ENCODE measurements at regions not wholly inside any gene's neighbourhood (a gene's known extent, or its start where the extent isn't known, plus 50 kb on each side); places are given as distances from the start of the nearest gene placed in this dataset.

DNA sequence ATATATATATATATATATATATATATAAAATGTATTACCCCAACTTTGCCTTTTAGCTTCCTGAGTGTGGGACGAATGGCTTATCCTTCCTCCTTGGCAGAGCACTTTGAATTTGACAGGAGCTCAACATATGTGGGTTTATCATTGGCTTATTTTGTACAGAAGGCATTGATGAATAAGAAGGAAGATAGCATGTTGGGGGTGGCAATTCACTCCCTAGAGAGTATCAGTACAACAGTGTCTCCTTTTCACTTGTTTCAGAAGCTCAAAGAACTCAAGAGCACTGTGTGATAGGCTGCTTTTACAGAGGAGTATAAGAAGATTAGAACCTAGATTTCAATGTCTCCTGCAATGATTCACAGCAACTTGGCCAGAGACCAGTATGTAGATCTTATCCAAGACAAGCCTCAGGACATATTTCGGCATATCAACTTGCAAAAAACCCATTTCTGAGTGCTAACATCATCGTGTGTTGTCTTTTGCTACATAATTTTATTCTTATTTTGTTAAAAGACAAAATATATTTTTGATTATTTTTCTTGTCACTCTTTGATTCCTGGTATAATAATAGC is 345.8 kb downstream of the SOCS6 start:
- no peak overlapping the region for H3K4me2 ChIP-seq (ENCODE audit: control insufficient read depth, extremely low read depth, insufficient read depth, low read depth, low read length)
- H3K79me2 ChIP-seq (ENCODE audit: control insufficient read depth, insufficient read depth, low read length): no peaks in the 10 kb centered on the region
- dilution Hi-C loops (cut with MboI; ENCODE audit: extremely low pct_ligation_motif_present, low sequenced_read_pairs): no loop called here
- H3K4me3 ChIP-seq (ENCODE audit: control insufficient read depth in 2 of 3, extremely low read depth in 1 of 3, insufficient read depth in 2 of 3, low read depth in 1 of 3, low read length in 3 of 3): no peak overlapping the region
- no peak overlapping the region for H3K9ac ChIP-seq (ENCODE audit: control insufficient read depth, extremely low read depth, insufficient read depth, low read length)
- no peaks in the 10 kb centered on the region for H3K4me1 ChIP-seq (ENCODE audit: control insufficient read depth, extremely low read depth, insufficient read depth, low read length)
- no peaks in the 10 kb centered on the region for H3K9me1 ChIP-seq (ENCODE audit: control insufficient read depth, extremely low read depth, insufficient read depth, low read length)
- H3K27me3 ChIP-seq (ENCODE audit: control insufficient read depth, extremely low read depth, insufficient read depth, low read length): no peaks in the 10 kb centered on the region
- DNase-seq (ENCODE audit: low read depth, low spot score) (no peak), FAIRE-seq (no peak)
- no peaks in the 10 kb centered on the region for H3K36me3 ChIP-seq (ENCODE audit: control insufficient read depth in 2 of 2, extremely low read depth in 1 of 2, insufficient read depth in 2 of 2, low read length in 2 of 2)
- H3K9me3 ChIP-seq (ENCODE audit: control insufficient read depth, low read depth, low read length): no peaks in the 10 kb centered on the region
- no peak overlapping the region for H2AFZ ChIP-seq (ENCODE audit: control insufficient read depth, low read length)
- no peak overlapping the region for H3K27ac ChIP-seq (ENCODE audit: control insufficient read depth, insufficient read depth, low read length)
- no peaks in the 10 kb centered on the region for H4K20me1 ChIP-seq (ENCODE audit: control insufficient read depth, extremely low read depth, insufficient read depth, low read length)
- no peak for TF ChIP-seq EZH2 (IDR thresholded peaks at IDR 0.05; ENCODE audit: low read length)
- TF ChIP-seq, protein P1, sequence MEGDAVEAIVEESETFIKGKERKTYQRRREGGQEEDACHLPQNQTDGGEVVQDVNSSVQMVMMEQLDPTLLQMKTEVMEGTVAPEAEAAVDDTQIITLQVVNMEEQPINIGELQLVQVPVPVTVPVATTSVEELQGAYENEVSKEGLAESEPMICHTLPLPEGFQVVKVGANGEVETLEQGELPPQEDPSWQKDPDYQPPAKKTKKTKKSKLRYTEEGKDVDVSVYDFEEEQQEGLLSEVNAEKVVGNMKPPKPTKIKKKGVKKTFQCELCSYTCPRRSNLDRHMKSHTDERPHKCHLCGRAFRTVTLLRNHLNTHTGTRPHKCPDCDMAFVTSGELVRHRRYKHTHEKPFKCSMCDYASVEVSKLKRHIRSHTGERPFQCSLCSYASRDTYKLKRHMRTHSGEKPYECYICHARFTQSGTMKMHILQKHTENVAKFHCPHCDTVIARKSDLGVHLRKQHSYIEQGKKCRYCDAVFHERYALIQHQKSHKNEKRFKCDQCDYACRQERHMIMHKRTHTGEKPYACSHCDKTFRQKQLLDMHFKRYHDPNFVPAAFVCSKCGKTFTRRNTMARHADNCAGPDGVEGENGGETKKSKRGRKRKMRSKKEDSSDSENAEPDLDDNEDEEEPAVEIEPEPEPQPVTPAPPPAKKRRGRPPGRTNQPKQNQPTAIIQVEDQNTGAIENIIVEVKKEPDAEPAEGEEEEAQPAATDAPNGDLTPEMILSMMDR (optimal IDR thresholded peaks at IDR 0.05 in 1 of 3, IDR thresholded peaks at IDR 0.05 in 1 of 3, conservative IDR thresholded peaks at IDR 0.05 in 1 of 3; ENCODE audit: extremely low read depth in 1 of 3, insufficient read depth in 2 of 3, low read length in 3 of 3): no peak

DNA sequence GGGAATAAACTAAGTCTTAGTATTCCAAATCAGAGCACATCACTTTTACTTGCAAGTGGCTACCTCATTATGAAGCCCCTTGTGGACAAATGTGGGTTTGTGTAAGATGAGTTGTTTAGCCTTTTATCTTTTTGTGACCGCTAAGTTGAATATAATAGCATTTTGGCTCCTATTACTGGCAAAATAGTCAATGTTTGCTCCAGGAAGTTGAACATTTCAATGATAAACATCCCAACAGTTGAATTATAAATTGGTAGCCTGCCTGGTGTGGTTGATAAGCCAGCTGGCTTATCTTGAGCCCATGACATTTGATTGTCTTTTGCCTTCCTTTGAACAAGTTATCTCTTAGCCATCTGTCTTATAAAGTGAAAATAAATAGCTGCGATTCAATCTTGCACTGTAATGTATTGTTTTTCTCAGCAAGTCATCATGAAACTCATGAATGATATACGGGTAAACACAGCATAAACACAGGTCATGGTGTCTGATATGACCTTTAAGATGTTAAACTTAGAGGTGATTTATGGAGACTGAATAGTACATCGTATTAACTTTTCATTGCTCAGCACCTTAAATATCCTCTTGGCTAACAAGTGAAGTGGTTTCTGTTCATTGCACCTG is 338.4 kb downstream of the SOCS6 start:
- Histone ChIP-seq H3K36me3 (ENCODE audit: control insufficient read depth in 2 of 2, extremely low read depth in 1 of 2, insufficient read depth in 2 of 2, low read length in 2 of 2) (no peaks in the 10 kb centered on the region), H3K4me3 (ENCODE audit: control insufficient read depth in 2 of 3, extremely low read depth in 1 of 3, insufficient read depth in 2 of 3, low read depth in 1 of 3, low read length in 3 of 3) (no peak overlapping the region), H3K9me3 (ENCODE audit: control insufficient read depth, low read depth, low read length) (no peaks in the 10 kb centered on the region), H3K27me3 (ENCODE audit: control insufficient read depth, extremely low read depth, insufficient read depth, low read length) (no peaks in the 10 kb centered on the region), H3K27ac (ENCODE audit: control insufficient read depth, insufficient read depth, low read length) (no peak overlapping the region), H3K4me2 (ENCODE audit: control insufficient read depth, extremely low read depth, insufficient read depth, low read depth, low read length) (no peak overlapping the region), H2AFZ (ENCODE audit: control insufficient read depth, low read length) (no peak overlapping the region), H3K4me1 (ENCODE audit: control insufficient read depth, extremely low read depth, insufficient read depth, low read length) (no peaks in the 10 kb centered on the region), H3K9ac (ENCODE audit: control insufficient read depth, extremely low read depth, insufficient read depth, low read length) (no peak overlapping the region), H4K20me1 (ENCODE audit: control insufficient read depth, extremely low read depth, insufficient read depth, low read length) (no peaks in the 10 kb centered on the region), H3K79me2 (ENCODE audit: control insufficient read depth, insufficient read depth, low read length) (no peaks in the 10 kb centered on the region), H3K9me1 (ENCODE audit: control insufficient read depth, extremely low read depth, insufficient read depth, low read length) (no peaks in the 10 kb centered on the region)
- no peak for DNase-seq (ENCODE audit: low read depth, low spot score)
- no peak for FAIRE-seq
- TF ChIP-seq, protein P1 (optimal IDR thresholded peaks at IDR 0.05 in 1 of 3, IDR thresholded peaks at IDR 0.05 in 1 of 3, conservative IDR thresholded peaks at IDR 0.05 in 1 of 3; ENCODE audit: extremely low read depth in 1 of 3, insufficient read depth in 2 of 3, low read length in 3 of 3): no peak
- no peak for TF ChIP-seq EZH2 (IDR thresholded peaks at IDR 0.05; ENCODE audit: low read length)
- dilution Hi-C loops (cut with MboI; ENCODE audit: extremely low pct_ligation_motif_present, low sequenced_read_pairs): no loop called here
